Gastroesophageal sphincter (tissue), 3 donors: ENCODE measurements at regions not wholly inside any gene's neighbourhood (a gene's known extent, or its start where the extent isn't known, plus 50 kb on each side); places are given as distances from the start of the nearest gene placed in this dataset.

Experiments
- CTCF ChIP-seq, 4 experiments: fragments of 200-600 bp in 2 of 4; fragments of 450-650 bp in 2 of 4; sonication (generic) in 1 of 4; IDR thresholded peaks; one replicate each; pipeline ENCODE4 v1.5.1; 2017 to 2019; ENCODE audit warnings: antibody characterized with exemption in 4 of 4, mild to moderate bottlenecking in 2 of 4, moderate library complexity in 2 of 4
- EP300 ChIP-seq: sonication (generic); formaldehyde crosslinking; IDR thresholded peaks from one replicate; pipeline ENCODE4 v1.6.1; 2017; ENCODE audit warnings: antibody characterized with exemption, mild to moderate bottlenecking
- POLR2AphosphoS5 ChIP-seq: sonication (generic); formaldehyde crosslinking; IDR thresholded peaks from one replicate; pipeline ENCODE4 v1.6.1; 2017; ENCODE audit warnings: antibody characterized with exemption

- TF ChIP-seq CTCF (IDR thresholded peaks at IDR 0.05) (no peak), POLR2AphosphoS5 (no peak), EP300 (no peak)
These were observed 696.5 kb upstream of the MIS18BP1 start for GRCh38 chr14:45949479-45949878.
